WTC11 (cell line): ENCODE measurements at regions not wholly inside any gene's neighbourhood (a gene's known extent, or its start where the extent isn't known, plus 50 kb on each side); places are given as distances from the start of the nearest gene placed in this dataset.

Source experiments
- ATAC-seq: fragments of 200-7000 bp; cut with Tn5 transposase; 2 replicates; pipeline ENCODE4 v1.10.0; 2021; ENCODE audit warnings: mild to moderate bottlenecking, moderate library complexity
- CTCF ChIA-PET: fragments of 300-600 bp; sonication (Branson Sonifier 250); formaldehyde crosslinking; loops from one replicate; lab custom pipeline; 2021; ENCODE audit warnings: antibody characterized with exemption; lab: Charles Lee
- POLR2A ChIA-PET: fragments of 350-600 bp; sonication (Branson Sonifier 250); formaldehyde crosslinking; loops from one replicate; lab custom pipeline; 2021; ENCODE audit warnings: antibody characterized with exemption; lab: Charles Lee
- DNase-seq: peaks from one replicate; pipeline ENCODE4 v3.0.0; 2021; ENCODE audit warnings: low spot score
- H3K27ac Mint-ChIP-seq: 2 replicates; pipeline ENCODE4 v1.8.0; 2021; ENCODE audit warnings: mixed read lengths
- H3K27me3 Mint-ChIP-seq: 2 replicates; pipeline ENCODE4 v1.8.0; 2021; ENCODE audit warnings: low read depth, mild to moderate bottlenecking, moderate library complexity, mixed read lengths
- H3K36me3 Mint-ChIP-seq: 2 replicates; pipeline ENCODE4 v1.8.0; 2021; ENCODE audit warnings: mixed read lengths
- H3K4me1 Mint-ChIP-seq: 2 replicates; pipeline ENCODE4 v1.8.0; 2022; ENCODE audit warnings: mixed read lengths
- H3K4me3 Mint-ChIP-seq: 2 replicates; pipeline ENCODE4 v1.8.0; 2021; ENCODE audit warnings: mild to moderate bottlenecking, moderate library complexity, mixed read lengths
- H3K9me3 Mint-ChIP-seq: 2 replicates; pipeline ENCODE4 v1.8.0; 2021; ENCODE audit warnings: mixed read lengths
- ATF1 ChIP-seq: sonication (generic); formaldehyde crosslinking; IDR thresholded peaks from 2 replicates; pipeline ENCODE4 v1.8.1; 2023; ENCODE audit warnings: mild to moderate bottlenecking, moderate library complexity, missing genetic modification reagents
- ATF3 ChIP-seq: sonication (generic); formaldehyde crosslinking; conservative IDR thresholded peaks from 2 replicates; pipeline ENCODE4 v1.8.1; 2022; ENCODE audit warnings: mild to moderate bottlenecking, missing genetic modification reagents
- CBFB ChIP-seq: sonication (generic); formaldehyde crosslinking; IDR thresholded peaks from 2 replicates; pipeline ENCODE4 v1.8.1; 2022; ENCODE audit warnings: mild to moderate bottlenecking, low read depth, missing genetic modification reagents
- CTCF ChIP-seq: fragments of 200-600 bp; IDR thresholded peaks from 2 replicates; pipeline ENCODE4 v1.8.0; 2022; ENCODE audit warnings: antibody characterized with exemption
- FOXP1 ChIP-seq: sonication (generic); formaldehyde crosslinking; IDR thresholded peaks from 2 replicates; pipeline ENCODE4 v1.8.0; 2022; ENCODE audit warnings: missing genetic modification reagents, mild to moderate bottlenecking, moderate library complexity, borderline replicate concordance
- GABPB1 ChIP-seq: sonication (generic); formaldehyde crosslinking; IDR thresholded peaks from 2 replicates; pipeline ENCODE4 v1.8.1; 2023; ENCODE audit warnings: mild to moderate bottlenecking, missing genetic modification reagents
- HMGXB4 ChIP-seq: sonication (generic); formaldehyde crosslinking; IDR thresholded peaks from 2 replicates; pipeline ENCODE4 v1.8.1; 2023; ENCODE audit warnings: mild to moderate bottlenecking, moderate library complexity, missing genetic modification reagents
- IRF1 ChIP-seq: sonication (generic); formaldehyde crosslinking; IDR thresholded peaks from 2 replicates; pipeline ENCODE4 v1.8.0; 2023; ENCODE audit warnings: missing genetic modification reagents
- IRF2 ChIP-seq: sonication (generic); formaldehyde crosslinking; IDR thresholded peaks from 2 replicates; pipeline ENCODE4 v1.8.0; 2022; ENCODE audit warnings: low read depth, missing genetic modification reagents, borderline replicate concordance
- JUN ChIP-seq: sonication (generic); formaldehyde crosslinking; IDR thresholded peaks from 2 replicates; pipeline ENCODE4 v1.8.0; 2023; ENCODE audit warnings: mild to moderate bottlenecking, missing genetic modification reagents
- OVOL2 ChIP-seq: fragments of 250-450 bp; sonication (Bioruptor Pico); IDR thresholded peaks from 2 replicates; pipeline ENCODE4 v1.9.0; 2021; ENCODE audit warnings: mild to moderate bottlenecking, borderline replicate concordance
- RELA ChIP-seq: sonication (generic); formaldehyde crosslinking; IDR thresholded peaks from 2 replicates; pipeline ENCODE4 v1.8.1; 2022; ENCODE audit warnings: missing genetic modification reagents, mild to moderate bottlenecking, borderline replicate concordance
- STAT6 ChIP-seq: sonication (generic); formaldehyde crosslinking; conservative IDR thresholded peaks from 2 replicates; pipeline ENCODE4 v1.8.1; 2023; ENCODE audit warnings: mild to moderate bottlenecking, low read depth, missing genetic modification reagents, moderate library complexity
- TEAD1 ChIP-seq: sonication (generic); formaldehyde crosslinking; IDR thresholded peaks from 2 replicates; pipeline ENCODE4 v1.8.0; 2022; ENCODE audit warnings: mild to moderate bottlenecking, missing genetic modification reagents
- ZNF317 ChIP-seq: sonication (generic); formaldehyde crosslinking; IDR thresholded peaks from 2 replicates; pipeline ENCODE4 v1.8.1; 2023; ENCODE audit warnings: low read depth, mild to moderate bottlenecking, moderate library complexity, missing genetic modification reagents, borderline replicate concordance
- ZNF396 ChIP-seq: fragments of 250-450 bp; sonication (Bioruptor Pico); IDR thresholded peaks from 2 replicates; pipeline ENCODE4 v1.8.0; 2021; ENCODE audit warnings: mild to moderate bottlenecking, moderate library complexity, borderline replicate concordance
- ZNF416 ChIP-seq: fragments of 250-450 bp; sonication (Bioruptor Pico); IDR thresholded peaks from 2 replicates; pipeline ENCODE4 v1.9.0; 2021; ENCODE audit warnings: mild to moderate bottlenecking, inconsistent platforms
- ZNF425 ChIP-seq: fragments of 250-450 bp; sonication (Bioruptor Pico); conservative IDR thresholded peaks from 2 replicates; pipeline ENCODE4 v1.9.0; 2021; ENCODE audit warnings: mild to moderate bottlenecking
- ZNF671 ChIP-seq: fragments of 250-450 bp; sonication (Bioruptor Pico); IDR thresholded peaks from 2 replicates; pipeline ENCODE4 v1.8.0; 2021; ENCODE audit warnings: mild to moderate bottlenecking
- ZSCAN18 ChIP-seq: fragments of 250-450 bp; sonication (Bioruptor Pico); IDR thresholded peaks from 2 replicates; pipeline ENCODE4 v2.1.2; 2022; ENCODE audit warnings: mild to moderate bottlenecking, moderate library complexity

- ATAC-seq (no peak), DNase-seq (no peak)
- POLR2A ChIA-PET, result no interaction called here
- TF ChIP-seq IRF1 (no peak), ATF3 (no peak), ZSCAN18 (CRISPR knock-in tag) (no peak), TEAD1 (CRISPR knock-in tag) (no peak), JUN (CRISPR knock-in tag) (no peak), GABPB1 (CRISPR knock-in tag) (no peak), ZNF425 (CRISPR knock-in tag) (no peak), FOXP1 (CRISPR knock-in tag) (no peak), RELA (CRISPR knock-in tag) (no peak), IRF2 (CRISPR knock-in tag) (no peak), ATF1 (CRISPR knock-in tag) (no peak), ZNF416 (CRISPR knock-in tag) (no peak), ZNF396 (CRISPR knock-in tag) (no peak), HMGXB4 (CRISPR knock-in tag) (no peak), STAT6 (CRISPR knock-in tag) (no peak), ZNF317 (no peak), ZNF671 (CRISPR knock-in tag) (no peak), CBFB (no peak), OVOL2 (CRISPR knock-in tag) (no peak), CTCF (no peak)
- H3K36me3 Mint-ChIP-seq, result no peaks in the 10 kb centered on the region
- CTCF ChIA-PET, result no interaction called here
- peaks cover 8% of the 10 kb centered on the region for H3K4me1 Mint-ChIP-seq
- H3K4me3 Mint-ChIP-seq, result no peak overlapping the region
- H3K27ac Mint-ChIP-seq, result no peak overlapping the region
- H3K9me3 Mint-ChIP-seq, result no peaks in the 10 kb centered on the region
- H3K27me3 Mint-ChIP-seq, result no peaks in the 10 kb centered on the region
These were observed 1039.3 kb upstream of the FOXG1 start for GRCh38 chr14:27727251-27727770.
